ENCODE measurements at regions not wholly inside any gene's neighbourhood (a gene's known extent, or its start where the extent isn't known, plus 50 kb on each side); places are given as distances from the start of the nearest gene placed in this dataset.
A peak's percentile ranks its signal among the peaks of the same experiment; 100 is the strongest.
"Not testable (repeated sequence)": the region's sequence is repeated elsewhere in the genome, so short reads cannot be mapped to it uniquely, and the experiment has no call there.

DNA sequence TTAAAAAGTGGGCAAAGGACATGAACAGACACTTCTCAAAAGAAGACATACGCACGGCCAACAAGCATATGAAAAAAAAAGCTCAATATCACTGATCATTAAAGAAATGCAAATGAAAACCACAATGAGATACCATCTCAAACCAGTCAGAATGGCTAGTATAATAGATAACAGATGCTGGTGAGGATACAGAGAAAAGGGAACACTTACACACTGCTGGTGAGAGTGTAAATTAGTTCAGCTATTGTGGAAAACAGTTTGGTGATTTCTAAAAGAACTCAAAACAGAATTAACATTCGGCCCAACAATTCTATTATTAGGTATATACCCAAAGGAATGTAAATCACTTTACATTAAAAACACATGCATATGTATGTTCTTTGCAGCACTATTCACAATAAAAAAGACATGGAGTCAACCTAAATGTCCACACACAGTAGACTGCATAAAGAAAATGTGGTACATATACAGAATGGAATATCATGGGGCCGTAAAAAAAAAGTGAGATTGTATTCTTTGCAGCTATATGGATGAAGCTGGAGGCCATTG lies 1569.0 kb downstream of the OLFM4 start:
- DNase-seq (ENCODE audit: low spot score), result no peak

DNA sequence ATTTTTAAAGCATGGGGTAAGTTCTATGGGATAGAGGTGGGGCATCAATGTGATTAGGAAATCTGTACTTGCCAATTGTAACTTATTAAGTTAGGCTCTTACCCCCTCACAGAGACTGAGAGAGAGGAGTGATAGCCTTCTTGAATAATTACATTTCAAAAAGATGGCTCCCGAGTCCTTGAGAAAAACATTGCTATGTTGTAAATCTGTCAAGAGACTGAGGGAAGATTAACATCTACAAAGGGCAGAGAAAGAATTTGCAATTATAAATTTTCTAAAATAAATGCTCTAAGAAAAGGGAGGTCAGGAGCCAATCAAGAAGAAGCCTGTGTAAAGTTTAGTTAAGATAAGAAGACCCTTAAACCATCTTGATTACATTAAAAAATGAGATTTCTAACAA lies 1570.8 kb downstream of the OLFM4 start:
- DNase-seq (ENCODE audit: low spot score), result no peak

DNA sequence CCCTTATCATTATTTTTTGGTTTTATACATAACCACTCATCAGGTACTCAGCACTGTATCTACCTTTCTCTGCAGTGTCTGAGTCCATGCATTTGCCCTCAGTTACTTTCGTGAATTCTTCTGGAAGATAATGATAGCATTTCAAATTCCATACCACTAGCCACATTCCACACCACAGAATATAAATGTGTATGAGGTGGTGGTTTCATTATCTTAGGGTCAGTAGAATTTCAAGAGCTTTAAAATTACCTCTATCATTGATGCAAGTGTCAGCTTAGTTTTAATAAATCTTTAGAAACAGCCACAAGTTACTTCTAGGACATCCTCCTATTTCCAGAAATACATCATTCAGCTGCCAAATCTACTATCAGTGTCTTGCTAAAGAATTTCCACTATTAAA lies 1578.3 kb downstream of the OLFM4 start:
- DNase-seq (ENCODE audit: low spot score), result no peak

DNA sequence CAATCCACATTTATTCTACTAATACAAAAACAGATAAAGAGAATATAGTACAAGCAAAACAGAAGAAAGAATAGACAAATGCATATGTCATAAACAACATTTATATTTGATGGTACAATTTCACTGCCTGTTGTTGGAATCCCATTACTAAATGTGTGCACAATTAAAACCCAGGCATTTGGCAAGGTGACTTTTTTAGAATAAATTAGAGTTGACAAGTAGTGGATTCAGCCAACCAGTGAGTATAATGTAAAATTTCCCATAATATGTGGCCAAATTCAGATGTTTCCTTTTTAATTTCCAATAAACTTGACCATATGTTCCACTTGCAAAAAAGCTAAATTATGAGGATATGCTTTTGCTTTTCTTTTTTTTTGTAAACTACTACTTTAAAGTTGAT lies 1578.8 kb downstream of the OLFM4 start:
- no peak for DNase-seq (ENCODE audit: low spot score)

DNA sequence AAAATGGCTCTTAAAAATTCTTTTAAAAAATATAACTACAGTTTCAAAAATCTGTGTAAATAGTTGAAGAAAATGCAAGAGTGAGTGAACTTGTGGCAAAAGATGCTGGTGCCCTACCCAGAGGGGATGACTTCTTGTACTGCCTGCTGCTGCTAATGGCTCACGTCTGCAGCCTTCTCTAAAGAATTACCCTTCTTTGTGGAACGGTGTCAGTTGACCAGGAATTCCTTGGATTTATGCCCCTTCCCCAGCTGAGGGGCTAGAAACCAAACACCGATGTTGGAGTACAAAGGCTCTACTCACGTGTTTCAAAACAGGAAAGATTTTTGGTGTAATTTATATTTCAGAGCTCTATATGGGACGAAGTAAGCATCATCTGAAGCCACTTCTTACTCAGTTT lies 1582.8 kb downstream of the OLFM4 start:
- peak; percentile 14 for DNase-seq (ENCODE audit: low spot score)

DNA sequence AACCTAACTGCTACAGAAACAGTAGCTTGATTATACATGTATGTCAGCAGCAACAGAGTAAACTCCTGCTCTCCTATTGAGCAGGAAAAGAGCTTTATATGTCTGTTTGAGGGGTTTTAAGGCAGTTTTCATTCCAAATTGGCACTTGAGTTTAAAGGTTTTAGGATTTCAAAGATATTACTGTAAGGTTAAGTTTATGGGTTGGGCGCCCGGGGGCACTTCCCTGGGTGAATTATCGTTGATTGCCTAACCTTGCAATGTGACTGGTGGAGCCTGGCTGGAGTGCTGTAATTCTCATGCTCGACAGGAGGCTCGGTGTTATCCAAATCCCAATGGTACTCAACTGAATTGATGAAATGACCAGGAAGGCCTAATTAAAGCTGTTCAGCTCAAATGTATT lies 1586.1 kb downstream of the OLFM4 start:
- DNase-seq (ENCODE audit: low spot score), result no peak

DNA sequence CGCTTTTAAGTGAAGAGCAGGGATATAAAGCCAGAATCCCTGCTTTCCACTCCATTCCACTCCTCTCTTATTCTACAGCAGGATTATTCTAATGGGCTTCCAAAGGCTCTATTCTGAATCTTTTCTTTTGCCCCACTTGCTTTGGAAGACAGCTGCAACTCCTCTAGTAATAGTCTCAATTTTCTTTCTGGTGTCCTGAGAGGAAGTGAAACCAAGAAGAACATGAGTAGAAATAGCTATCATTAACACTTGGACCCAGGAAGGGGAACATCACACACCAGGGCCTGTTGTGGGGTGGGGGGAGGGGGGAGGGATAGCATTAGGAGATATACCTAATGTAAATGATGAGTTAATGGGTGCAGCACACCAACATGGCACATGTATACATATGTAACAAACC lies 1597.9 kb downstream of the OLFM4 start:
- not testable (repeated sequence) for DNase-seq (ENCODE audit: low spot score)

DNA sequence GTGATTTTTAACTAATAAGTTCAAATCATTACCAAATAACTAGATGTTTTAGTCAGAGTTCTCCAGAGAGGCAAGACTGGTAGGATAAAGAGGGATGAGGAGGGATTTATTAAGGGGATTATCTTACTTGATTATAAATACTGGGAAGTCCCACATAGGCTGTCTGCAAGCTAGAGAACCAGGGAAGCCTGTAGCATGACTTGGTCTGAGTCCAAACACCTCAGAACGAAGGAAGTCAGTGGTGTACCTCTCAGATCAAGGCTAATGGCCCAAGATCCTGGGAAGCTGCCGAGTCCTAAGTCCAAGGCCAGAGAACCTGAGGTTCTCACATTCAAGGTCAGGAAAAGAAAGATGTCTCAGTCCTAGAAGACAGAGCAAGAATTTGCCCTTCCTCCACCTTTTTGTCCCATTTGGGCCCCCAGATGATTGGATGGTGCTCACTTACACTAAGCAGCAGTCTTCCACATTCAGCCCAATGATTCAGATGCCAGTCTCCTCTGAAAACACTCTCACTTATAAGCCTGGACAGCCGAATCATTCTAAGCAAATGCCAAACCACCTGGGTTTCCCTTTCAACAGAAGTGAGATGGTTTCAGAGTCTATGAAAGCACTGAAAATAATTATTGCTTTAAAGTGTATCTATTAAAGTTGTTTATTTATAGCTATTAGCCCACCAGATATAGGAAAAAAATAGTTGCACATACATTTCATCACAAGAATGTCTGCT lies 1599.2 kb downstream of the OLFM4 start:
- DNase-seq (ENCODE audit: low spot score), result no peak

DNA sequence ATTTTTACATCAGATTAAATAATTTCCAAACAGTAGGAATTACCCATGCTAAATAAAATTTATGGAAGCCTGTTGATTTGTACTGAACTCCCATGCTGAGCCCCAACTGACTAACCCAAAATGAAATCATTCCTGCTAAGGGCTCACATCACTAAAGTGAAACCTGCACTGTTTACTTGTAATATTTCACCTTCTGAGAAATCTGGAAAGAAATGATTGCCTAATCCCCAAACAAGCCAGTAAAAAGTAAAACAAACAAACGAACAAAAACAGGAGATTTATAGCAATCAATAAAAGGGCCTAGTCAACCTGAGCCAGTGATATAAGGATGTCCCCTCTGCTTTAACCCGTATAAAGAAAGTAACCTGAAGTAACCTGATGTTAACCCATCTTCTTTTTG lies 1599.8 kb downstream of the OLFM4 start:
- no peak for DNase-seq (ENCODE audit: low spot score)

DNA sequence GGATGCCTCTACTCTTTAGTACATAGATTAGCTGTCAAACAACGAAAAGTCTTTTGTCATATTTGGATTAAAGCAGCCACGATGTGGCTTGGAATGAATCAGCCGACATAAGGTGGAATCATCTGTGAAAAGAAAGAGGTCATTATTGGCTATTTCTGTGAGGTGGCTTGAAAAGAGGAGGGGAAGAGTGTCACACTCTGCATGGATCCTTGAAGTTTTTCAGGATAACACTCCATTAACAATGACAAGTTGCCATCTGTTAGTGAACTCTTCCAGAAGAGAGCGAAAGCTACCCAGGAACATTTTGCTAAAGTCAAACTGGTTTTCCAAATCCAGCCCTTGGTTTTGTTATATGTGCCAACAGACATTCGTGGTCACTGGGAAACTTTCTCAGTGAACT lies 1604.8 kb downstream of the OLFM4 start:
- no peak for DNase-seq (ENCODE audit: low spot score)

DNA sequence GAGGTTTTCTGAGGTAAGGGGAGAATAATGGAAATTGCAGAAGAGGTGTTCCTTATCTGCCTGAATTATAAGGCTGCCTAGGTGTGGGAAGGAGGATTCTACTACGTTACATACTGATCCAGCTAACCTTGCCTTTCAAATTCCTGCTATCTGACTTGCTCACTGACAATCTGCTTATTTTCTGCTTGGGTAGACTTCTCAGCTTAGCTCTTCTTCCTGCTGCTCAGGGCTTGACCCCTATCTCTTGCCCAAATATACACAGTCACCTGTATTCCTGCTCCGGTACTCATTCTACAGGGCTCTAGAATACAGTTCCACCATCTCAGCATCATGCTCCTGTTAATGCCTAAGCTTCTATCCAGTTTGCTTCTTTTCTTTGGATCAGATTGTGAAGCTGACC lies 1607.6 kb downstream of the OLFM4 start:
- DNase-seq (ENCODE audit: low spot score), result no peak

DNA sequence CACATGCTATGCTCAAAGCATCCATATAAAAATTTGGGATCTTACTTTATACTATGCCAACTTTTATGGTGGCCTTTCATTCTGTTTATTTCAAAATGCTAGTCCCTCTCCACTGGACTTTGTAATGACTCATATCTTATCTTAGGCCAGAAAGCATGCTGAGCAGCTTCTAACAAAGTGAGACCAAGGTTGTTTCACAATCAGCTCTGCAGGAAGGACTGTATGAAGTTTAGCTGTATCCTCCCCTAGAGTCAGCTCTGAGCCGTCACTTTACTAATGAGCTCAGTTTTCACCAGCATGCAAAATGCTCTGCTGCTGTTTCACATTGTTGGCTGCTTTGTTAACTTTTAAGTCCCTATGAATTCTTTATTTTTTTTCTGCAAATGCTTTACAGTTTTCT lies 1608.8 kb downstream of the OLFM4 start:
- DNase-seq (ENCODE audit: low spot score), result peak; percentile 63

DNA sequence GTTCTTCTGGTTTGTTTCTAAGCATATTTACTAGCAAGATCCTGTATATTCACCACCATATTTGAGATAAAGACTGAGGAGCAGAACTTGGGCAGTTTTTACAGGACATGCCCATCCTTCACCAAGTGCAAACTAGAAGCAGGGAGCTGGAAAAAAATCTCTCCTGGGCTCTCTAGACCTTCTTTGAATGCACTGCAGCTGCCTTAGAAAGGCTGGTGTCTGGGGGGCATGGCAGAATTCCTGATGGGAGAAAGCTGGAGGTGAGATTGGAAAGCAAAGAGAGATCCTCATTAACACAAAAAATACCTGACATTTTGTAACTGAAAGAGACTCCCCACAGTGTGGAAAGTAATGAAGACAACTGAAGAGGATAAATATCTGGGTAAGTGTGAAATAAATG lies 1612.1 kb downstream of the OLFM4 start:
- DNase-seq (ENCODE audit: low spot score), result peak; percentile 15

DNA sequence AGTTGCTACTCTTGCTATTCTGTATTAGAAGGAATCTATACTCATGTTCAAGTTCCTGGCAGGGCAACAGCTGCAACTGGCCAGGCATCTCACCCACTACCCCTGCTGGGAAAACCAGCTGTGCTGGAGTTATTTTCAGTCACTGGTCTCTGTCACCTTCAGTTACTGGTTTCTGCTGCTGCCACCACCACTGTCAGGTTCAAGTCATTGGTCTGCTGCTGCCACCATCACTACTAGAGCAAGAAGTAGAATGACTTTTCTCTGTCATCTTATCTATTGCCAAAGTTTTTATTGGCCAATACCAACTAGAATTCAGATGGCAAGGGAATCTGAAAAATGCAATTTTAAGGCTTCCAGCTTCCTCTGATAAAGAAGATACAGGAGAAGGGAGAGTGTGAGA lies 1615.2 kb downstream of the OLFM4 start:
- DNase-seq (ENCODE audit: low spot score), result no peak

DNA sequence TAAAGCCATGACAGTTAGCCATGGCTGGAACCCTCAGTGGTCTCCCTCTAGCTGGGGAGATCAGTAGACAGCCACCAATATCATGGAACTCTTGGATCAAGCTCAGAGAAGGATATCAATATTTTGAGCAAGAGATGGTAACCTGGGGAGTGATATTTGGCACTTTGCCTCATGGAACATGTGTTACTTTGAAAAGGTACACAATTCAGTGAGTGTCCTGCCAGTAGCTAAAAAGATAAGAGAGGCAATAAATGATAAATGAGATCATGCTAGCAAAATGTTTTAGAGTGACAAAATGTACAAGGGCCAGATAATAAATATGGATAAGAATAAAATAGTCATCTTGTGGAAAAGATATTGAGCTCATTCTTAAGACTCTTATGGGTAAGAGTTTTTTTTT lies 1618.7 kb downstream of the OLFM4 start:
- DNase-seq (ENCODE audit: low spot score), result no peak

DNA sequence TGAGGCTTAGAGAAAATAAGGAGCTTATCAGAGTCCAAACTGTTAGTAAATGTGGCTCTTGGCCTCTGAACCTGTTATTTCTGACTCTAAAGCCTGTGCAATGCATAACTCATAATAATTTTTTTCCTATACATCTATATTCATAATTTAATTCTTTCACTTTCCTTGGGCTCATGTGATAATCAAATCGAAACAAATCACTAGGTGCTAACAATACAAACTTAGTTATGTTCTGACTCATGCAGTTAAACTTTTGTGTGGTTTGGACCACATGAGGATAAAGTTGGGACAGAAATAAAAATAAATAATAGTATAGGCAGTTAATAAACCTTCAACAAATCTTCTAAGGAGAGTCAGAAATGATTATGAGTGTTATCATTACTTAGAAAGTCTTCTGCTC lies 1629.0 kb downstream of the OLFM4 start:
- DNase-seq (ENCODE audit: low spot score), result no peak

DNA sequence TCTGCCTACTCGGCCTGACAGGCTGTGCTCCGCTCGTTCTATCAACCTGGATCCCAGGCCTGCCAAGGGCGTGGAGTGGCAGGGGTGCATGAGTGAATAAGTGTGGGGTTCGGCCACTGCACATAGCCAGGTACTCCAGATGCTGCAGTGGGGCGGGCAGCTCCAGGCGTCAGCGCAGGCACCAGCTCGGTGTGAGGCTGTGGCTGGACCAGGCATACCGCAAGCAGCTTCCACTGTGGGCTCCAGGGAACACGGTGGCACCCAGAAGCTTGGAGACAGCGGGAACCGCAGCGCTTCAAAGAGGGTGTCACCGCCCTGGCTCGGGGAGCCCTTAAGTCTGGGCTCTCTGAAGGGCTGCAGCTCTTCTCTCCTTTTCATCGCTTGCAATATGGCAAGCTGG lies 1630.2 kb downstream of the OLFM4 start:
- no peak for DNase-seq (ENCODE audit: low spot score)

DNA sequence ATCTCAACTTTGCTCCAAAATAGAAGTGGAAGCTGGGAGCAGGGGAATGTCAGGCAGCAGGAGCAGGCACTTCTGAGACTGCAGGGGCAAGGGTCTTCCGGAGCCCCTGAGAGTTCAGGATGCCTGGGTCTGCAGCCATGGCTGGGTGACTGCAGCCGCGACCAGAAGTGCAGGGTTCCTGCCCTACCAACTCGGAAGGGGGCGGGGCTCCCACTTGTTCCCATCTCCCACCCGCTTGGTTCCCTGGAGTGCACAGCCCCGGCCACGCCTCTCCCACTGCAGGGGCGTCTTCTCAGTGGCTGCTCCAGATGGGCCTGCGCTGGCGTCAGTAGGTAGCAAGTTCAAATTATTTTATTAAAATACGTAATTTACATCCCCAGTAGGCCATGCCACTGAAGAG lies 1631.7 kb downstream of the OLFM4 start:
- no peak for DNase-seq (ENCODE audit: low spot score)

DNA sequence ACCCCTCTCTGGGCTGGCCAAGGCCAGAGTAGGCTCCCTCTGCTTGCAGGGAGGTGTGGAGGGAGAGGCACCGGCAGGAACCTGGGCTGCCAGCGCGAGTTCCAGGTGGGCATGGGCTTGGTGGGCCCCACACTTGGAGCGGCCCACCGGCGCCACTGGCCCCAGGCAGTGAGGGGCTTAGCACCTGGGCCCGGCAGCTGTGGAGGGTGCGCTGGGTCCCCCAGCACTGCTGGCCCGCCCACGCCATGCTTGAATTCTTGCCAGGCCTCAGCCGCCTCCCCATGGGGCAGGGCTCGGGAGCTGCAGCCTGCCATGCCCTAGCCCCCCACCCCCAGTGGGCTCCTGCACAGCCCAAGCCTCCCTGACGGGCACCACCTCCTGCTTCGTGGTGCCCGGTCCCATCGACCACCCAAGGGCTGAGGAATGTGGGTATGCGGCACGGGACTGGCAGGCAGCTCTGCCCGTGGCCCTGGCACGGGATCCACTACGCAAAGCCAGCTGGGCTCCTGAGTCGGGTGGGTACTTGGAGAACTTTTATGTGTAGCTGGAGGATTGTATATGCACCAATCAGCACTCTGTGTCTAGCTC lies 1648.0 kb downstream of the OLFM4 start:
- DNase-seq (ENCODE audit: low spot score), result no peak

DNA sequence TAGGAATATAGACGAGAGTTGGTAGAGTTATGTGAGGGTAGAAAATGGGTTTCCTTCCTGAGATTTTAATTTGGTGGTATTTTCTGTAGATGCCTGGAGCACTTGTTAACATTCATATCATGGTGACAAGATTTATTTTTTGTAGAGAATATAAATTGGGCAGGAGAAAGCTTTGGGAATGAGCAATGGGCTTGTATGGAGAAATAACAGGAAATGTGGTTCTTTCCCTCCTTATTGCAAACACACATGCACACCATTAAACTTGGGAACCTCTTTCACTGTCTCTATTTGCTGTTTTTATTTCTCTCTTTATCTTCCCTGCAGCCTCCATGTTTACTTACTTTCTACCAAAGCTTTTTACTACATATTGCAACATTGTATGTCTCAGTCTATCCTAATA lies 1653.6 kb downstream of the OLFM4 start:
- no peak for DNase-seq (ENCODE audit: low spot score)

DNA sequence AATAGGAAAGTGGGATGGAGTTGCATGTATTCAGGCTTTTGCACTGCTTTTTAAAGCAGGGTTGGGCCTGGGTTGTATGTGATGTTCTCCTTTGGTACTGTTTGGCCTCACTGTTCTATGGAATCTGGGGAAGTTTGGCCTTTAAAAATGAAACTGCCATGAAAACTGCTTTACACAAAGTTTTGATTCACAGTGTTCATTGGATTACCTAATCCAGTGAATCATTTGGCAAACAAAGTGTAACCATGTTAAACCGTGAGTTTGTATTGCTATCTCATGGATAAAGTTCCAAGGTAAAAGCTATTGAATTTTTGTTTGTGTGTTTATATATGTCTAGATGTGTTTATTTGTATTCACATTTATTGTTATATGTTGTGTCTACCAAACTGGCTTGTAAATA lies 1658.6 kb downstream of the OLFM4 start:
- DNase-seq (ENCODE audit: low spot score), result no peak

DNA sequence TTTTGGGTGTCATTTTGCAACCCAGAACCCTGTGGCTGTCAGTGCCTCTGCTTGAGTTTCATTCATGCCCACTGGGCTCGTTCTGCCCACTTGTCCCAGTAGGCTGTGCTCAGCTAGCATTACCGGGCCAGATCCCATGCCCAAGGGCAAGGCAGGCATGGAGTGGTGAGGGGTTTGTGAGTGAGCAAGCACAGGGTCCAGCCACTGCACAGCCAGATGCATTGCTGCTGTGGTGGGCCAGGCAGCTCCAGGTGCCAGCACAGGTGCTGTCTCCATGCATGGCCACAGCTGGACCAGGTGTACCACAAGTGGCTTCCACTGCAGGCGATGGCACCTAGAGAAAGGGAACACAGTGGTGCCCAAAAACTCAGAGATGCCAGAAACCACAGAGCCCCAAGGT lies 1671.2 kb downstream of the OLFM4 start:
- DNase-seq (ENCODE audit: low spot score), result no peak

DNA sequence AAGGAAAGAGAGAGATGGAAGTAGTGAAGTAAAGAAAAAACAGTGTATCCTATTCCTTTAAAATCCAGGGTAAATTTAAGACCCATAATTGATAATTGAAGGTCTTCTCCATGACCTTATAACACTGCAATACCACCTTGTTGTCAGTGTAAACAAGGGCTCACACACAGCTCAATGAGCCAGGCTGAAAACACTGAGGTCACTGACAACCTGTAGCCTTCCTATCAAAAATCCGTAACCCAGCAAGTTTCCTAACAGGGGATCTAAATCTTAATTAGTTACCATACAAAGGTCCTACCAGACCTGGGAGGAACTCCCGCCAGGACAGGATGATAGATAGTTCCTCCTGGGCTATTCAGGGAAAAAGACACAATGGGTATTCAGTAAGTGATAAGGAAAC lies 1677.1 kb downstream of the OLFM4 start:
- no peak for DNase-seq (ENCODE audit: low spot score)

DNA sequence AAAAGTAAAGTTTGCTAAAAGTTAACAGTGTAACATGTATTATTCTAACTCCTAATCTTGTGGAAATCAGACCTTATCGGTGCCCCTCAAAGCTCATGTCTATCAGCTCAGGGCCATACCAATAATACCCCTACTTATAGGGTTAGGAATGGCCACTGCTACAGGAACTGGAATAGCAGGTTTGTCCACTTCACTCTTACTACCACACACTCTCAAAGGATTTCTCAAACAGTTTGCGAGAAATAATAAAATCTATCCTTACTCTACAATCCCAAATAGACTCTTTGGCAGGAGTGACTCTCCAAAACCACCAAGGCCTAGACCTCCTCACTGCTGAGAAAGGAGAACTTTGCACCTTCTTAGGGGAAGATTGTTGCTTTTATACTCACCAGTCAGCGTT lies 1677.7 kb downstream of the OLFM4 start:
- DNase-seq (ENCODE audit: low spot score), result no peak
